Trophoblast cell (in vitro differentiated cells and primary cell): ENCODE measurements at regions not wholly inside any gene's neighbourhood (a gene's known extent, or its start where the extent isn't known, plus 50 kb on each side); places are given as distances from the start of the nearest gene placed in this dataset.

Experiments used
- DNase-seq, 2 donors: peaks; one replicate each; pipeline ENCODE4 v3.0.0-alpha.2; 2016
- H2AFZ ChIP-seq: 2 replicates; pipeline ENCODE4 v1.6.1; 2013; ENCODE audit warnings: low read length, moderate library complexity, mild to moderate bottlenecking; ENCODE audit not compliant: insufficient read depth, poor library complexity
- H2AK5ac ChIP-seq: 2 replicates; pipeline ENCODE4 v1.6.1; 2013; ENCODE audit warnings: mild to moderate bottlenecking, low read length
- H2BK120ac ChIP-seq: 2 replicates; pipeline ENCODE4 v1.6.1; 2013; ENCODE audit warnings: low read length, mild to moderate bottlenecking, moderate library complexity; ENCODE audit not compliant: insufficient read depth, poor library complexity
- H2BK12ac ChIP-seq: 2 replicates; pipeline ENCODE4 v1.6.1; 2013; ENCODE audit warnings: mild to moderate bottlenecking, low read length, moderate library complexity
- H2BK5ac ChIP-seq: 2 replicates; pipeline ENCODE4 v1.6.1; 2013; ENCODE audit warnings: low read length, low read depth, moderate library complexity, mild to moderate bottlenecking; ENCODE audit not compliant: poor library complexity
- H3K14ac ChIP-seq: 2 replicates; pipeline ENCODE4 v1.6.1; 2013; ENCODE audit warnings: mild to moderate bottlenecking, low read length
- H3K18ac ChIP-seq: 2 replicates; pipeline ENCODE4 v1.6.1; 2013; ENCODE audit warnings: mild to moderate bottlenecking, low read length
- H3K23ac ChIP-seq: 2 replicates; pipeline ENCODE4 v1.6.1; 2013; ENCODE audit warnings: low read length
- H3K27ac ChIP-seq: 2 replicates; pipeline ENCODE4 v1.5.1; 2013; ENCODE audit warnings: low read depth, mild to moderate bottlenecking, inconsistent platforms, low read length, moderate library complexity
- H3K27me3 ChIP-seq: 2 replicates; pipeline ENCODE4 v1.6.1; 2013; ENCODE audit warnings: inconsistent platforms, mild to moderate bottlenecking, low read length, moderate library complexity; ENCODE audit not compliant: insufficient read depth
- H3K36me3 ChIP-seq, 2 experiments: 1 replicate in 1 of 2; 2 replicates in 1 of 2; pipeline ENCODE4 v1.6.1; 2013; ENCODE audit warnings: low read length in 2 of 2, mild to moderate bottlenecking in 2 of 2, moderate library complexity in 1 of 2; ENCODE audit not compliant: insufficient read depth in 2 of 2, control insufficient read depth in 1 of 2
- H3K4ac ChIP-seq: 2 replicates; pipeline ENCODE4 v1.6.1; 2013; ENCODE audit warnings: low read depth, mild to moderate bottlenecking, low read length, moderate library complexity
- H3K4me1 ChIP-seq, 2 experiments: 1 replicate in 1 of 2; 2 replicates in 1 of 2; pipeline ENCODE4 v1.6.1; 2013; ENCODE audit warnings: low read length in 2 of 2, mild to moderate bottlenecking in 2 of 2, moderate library complexity in 1 of 2; ENCODE audit not compliant: insufficient read depth in 2 of 2, control insufficient read depth in 1 of 2
- H3K4me2 ChIP-seq: 2 replicates; pipeline ENCODE4 v1.6.1; 2013; ENCODE audit warnings: inconsistent platforms, mild to moderate bottlenecking, low read length, moderate library complexity
- H3K4me3 ChIP-seq: 2 replicates; pipeline ENCODE4 v1.5.1; 2013; ENCODE audit warnings: mild to moderate bottlenecking, low read depth, low read length, inconsistent platforms
- H3K79me1 ChIP-seq: one replicate; pipeline ENCODE4 v1.6.1; 2013; ENCODE audit warnings: low read length
- H3K79me2 ChIP-seq: 2 replicates; pipeline ENCODE4 v1.6.1; 2013; ENCODE audit warnings: low read length, mild to moderate bottlenecking; ENCODE audit not compliant: control insufficient read depth, insufficient read depth, poor library complexity
- H3K9ac ChIP-seq: 2 replicates; pipeline ENCODE4 v1.6.1; 2013; ENCODE audit warnings: mild to moderate bottlenecking, low read length
- H3K9me3 ChIP-seq: 2 replicates; pipeline ENCODE4 v1.6.1; 2013; ENCODE audit warnings: low read depth, mild to moderate bottlenecking, control low read depth, inconsistent platforms, low read length; ENCODE audit not compliant: insufficient read depth
- H4K12ac ChIP-seq: 2 replicates; pipeline ENCODE4 v1.6.1; 2013; ENCODE audit warnings: low read depth, mild to moderate bottlenecking, low read length, moderate library complexity
- H4K8ac ChIP-seq: 2 replicates; pipeline ENCODE4 v1.6.1; 2013; ENCODE audit warnings: low read depth, mild to moderate bottlenecking, low read length, moderate library complexity
- H4K91ac ChIP-seq: one replicate; pipeline ENCODE4 v1.6.1; 2013; ENCODE audit warnings: low read depth, mild to moderate bottlenecking, low read length, moderate library complexity
- WGBS: extraction: QIAGEN DNeasy Blood & Tissue Kit; methylation state at CpG from one replicate; pipeline ENCODE4 v1.1.7; 2013; ENCODE audit warnings: missing lambda C conversion rate; ENCODE audit not compliant: insufficient read length, insufficient coverage; ENCODE audit errors: extremely low coverage; 5-methylcytosine and 5-hydroxymethylcytosine counted together

DNA sequence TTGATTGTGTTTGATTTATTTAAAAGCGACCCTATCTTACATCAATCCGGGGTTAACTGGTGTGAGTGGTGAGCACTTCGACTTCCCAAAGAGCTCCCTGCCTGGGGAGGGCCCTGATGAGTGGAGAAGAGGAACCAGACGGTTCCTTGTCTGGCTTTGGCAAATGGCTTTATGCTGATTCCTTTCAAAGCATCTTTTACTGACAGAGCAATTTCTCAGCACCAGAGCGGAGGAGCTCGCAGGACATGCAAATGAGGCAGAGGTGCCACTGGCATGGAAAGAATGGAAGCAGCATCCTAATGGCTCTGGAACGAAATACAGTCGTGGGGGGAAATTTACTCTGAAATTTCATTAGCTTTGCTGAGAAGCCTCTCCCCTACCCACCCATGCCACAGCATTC, 410.9 kb upstream of the B3GAT1 start:
- Histone ChIP-seq H3K4ac (no peak overlapping the region), H3K27ac (no peak overlapping the region), H4K8ac (no peak overlapping the region), H2BK5ac (no peak overlapping the region), H3K9ac (no peak overlapping the region), H3K27me3 (no peaks in the 10 kb centered on the region), H3K4me2 (no peak overlapping the region), H3K4me1 (peaks cover 12 to 17% of the 10 kb centered on the region in 2 experiments), H2AK5ac (no peak overlapping the region), H3K79me1 (peaks cover 14% of the 10 kb centered on the region), H2AFZ (no peak overlapping the region), H3K4me3 (no peak overlapping the region), H2BK12ac (no peak overlapping the region), H3K36me3 (no peaks in the 10 kb centered on the region), H4K91ac (no peak overlapping the region), H2BK120ac (no peak overlapping the region), H3K18ac (no peak overlapping the region), H3K23ac (no peak overlapping the region), H3K14ac (no peak overlapping the region), H3K9me3 (no peaks in the 10 kb centered on the region), H4K12ac (no peak overlapping the region), H3K79me2 (peaks cover 3% of the 10 kb centered on the region)
- no peak for DNase-seq
- WGBS, result no CpG with 5 or more reads among the region's 8 CpGs

DNA sequence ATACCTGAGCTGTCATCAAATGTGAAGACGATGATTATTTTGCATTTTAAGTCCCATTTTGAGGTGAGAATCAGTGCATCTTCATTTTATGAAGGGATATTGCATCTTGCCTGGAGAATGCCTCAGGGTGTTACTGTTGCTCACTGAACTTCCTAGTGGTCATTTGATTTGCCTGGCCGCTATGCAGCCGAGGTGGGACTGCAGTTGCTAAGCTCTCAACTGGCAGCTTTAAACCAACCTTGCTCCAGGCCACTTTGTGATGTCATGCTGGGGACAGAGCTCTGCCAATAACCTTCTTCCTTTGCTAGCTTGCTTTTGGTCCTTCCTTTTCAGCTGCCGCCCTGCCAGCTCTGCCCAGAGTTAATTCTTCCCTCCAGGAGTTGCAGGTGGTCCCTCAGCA, 409.4 kb upstream of the B3GAT1 start:
- H3K14ac ChIP-seq, result no peak overlapping the region
- no peak overlapping the region for H2AFZ ChIP-seq
- H3K4me1 ChIP-seq, result peaks cover 12 to 17% of the 10 kb centered on the region in 2 experiments
- H3K9ac ChIP-seq, result no peak overlapping the region
- H3K23ac ChIP-seq, result no peak overlapping the region
- H2AK5ac ChIP-seq, result no peak overlapping the region
- no peak overlapping the region for H3K27ac ChIP-seq
- no CpG with 5 or more reads among the region's 4 CpGs for WGBS
- H3K27me3 ChIP-seq, result no peaks in the 10 kb centered on the region
- H3K36me3 ChIP-seq, result no peaks in the 10 kb centered on the region
- no peak overlapping the region for H3K4ac ChIP-seq
- H3K18ac ChIP-seq, result no peak overlapping the region
- no peak overlapping the region for H2BK120ac ChIP-seq
- no peak for DNase-seq
- H3K79me1 ChIP-seq, result peaks cover 14% of the 10 kb centered on the region
- H3K4me3 ChIP-seq, result no peak overlapping the region
- H2BK12ac ChIP-seq, result no peak overlapping the region
- H3K4me2 ChIP-seq, result no peak overlapping the region
- H4K8ac ChIP-seq, result no peak overlapping the region
- no peak overlapping the region for H2BK5ac ChIP-seq
- no peaks in the 10 kb centered on the region for H3K9me3 ChIP-seq
- H3K79me2 ChIP-seq, result peaks cover 3% of the 10 kb centered on the region
- H4K91ac ChIP-seq, result no peak overlapping the region
- H4K12ac ChIP-seq, result no peak overlapping the region

DNA sequence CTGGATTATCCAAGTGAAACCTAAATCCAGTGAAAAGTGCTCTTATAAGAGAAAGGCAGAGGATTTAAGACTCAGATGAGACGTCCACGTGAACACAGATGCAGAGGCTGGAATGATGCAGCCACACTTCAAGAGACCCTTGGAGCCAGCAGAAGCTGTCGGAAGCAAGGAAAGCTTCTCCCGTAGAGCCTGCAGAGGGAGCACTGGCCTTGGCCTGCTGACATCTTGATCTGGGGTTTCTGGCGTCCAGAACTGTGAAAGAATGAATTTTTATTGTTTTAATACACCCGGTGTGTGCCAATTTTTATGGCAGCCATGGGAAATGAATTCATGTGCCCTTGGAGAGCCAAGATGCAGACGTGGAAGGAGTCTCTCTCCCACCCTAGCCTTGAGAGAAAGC, 407.0 kb upstream of the B3GAT1 start:
- H3K4me2 ChIP-seq, result no peak overlapping the region
- no peaks in the 10 kb centered on the region for H3K36me3 ChIP-seq
- H2BK12ac ChIP-seq, result peak overlapping the region; percentile 97
- H2BK5ac ChIP-seq, result peak overlapping the region; percentile 45
- H2AFZ ChIP-seq, result no peak overlapping the region
- H4K12ac ChIP-seq, result no peak overlapping the region
- peak overlapping the region; percentile 59 for H2BK120ac ChIP-seq
- no peaks in the 10 kb centered on the region for H3K9me3 ChIP-seq
- H3K14ac ChIP-seq, result peak overlapping the region; percentile 45
- H3K18ac ChIP-seq, result peak overlapping the region; percentile 43
- H4K91ac ChIP-seq, result peak overlapping the region; percentile 83
- H3K9ac ChIP-seq, result no peak overlapping the region
- peaks cover 3% of the 10 kb centered on the region for H3K79me2 ChIP-seq
- no peaks in the 10 kb centered on the region for H3K27me3 ChIP-seq
- H3K4me1 ChIP-seq, result peaks cover 12 to 22% of the 10 kb centered on the region in 2 experiments
- H3K79me1 ChIP-seq, result peaks cover 14% of the 10 kb centered on the region
- no peak overlapping the region for H2AK5ac ChIP-seq
- DNase-seq, result no peak
- peak overlapping the region; percentile 37 for H3K4ac ChIP-seq
- H3K27ac ChIP-seq, result peak overlapping the region; percentile 81
- H3K4me3 ChIP-seq, result no peak overlapping the region
- H4K8ac ChIP-seq, result peak overlapping the region; percentile 62
- no peak overlapping the region for H3K23ac ChIP-seq
- WGBS, result no CpG with 5 or more reads among the region's 7 CpGs

DNA sequence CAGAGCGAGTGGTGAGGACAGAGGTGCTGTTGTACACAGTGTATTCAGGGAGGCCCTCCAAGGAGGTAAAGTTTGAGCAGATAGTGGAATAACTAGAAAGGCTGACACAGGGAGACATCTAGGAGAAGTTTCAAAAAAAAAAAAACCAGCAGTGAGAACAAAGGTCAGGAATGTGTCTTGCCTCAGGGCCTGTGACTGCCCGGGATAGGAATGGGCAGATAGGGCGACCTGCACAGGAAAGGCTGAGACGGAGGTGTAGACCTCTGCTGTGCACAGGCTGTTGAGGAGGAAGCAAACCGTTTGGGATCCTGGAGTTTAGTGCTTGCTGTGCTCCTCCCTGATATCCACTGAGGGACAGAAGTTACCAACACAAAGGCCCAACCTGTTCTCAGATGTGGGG, 406.5 kb upstream of the B3GAT1 start:
- Histone ChIP-seq H3K27me3 (no peaks in the 10 kb centered on the region), H4K91ac (no peak overlapping the region), H2BK120ac (peak overlapping the region; percentile 59), H3K79me1 (peaks cover 14% of the 10 kb centered on the region), H3K14ac (peak overlapping the region; percentile 56), H2AFZ (no peak overlapping the region), H2BK12ac (peak overlapping the region; percentile 97), H3K36me3 (no peaks in the 10 kb centered on the region), H4K12ac (no peak overlapping the region), H3K4ac (no peak overlapping the region), H2BK5ac (peak overlapping the region; percentile 70), H3K23ac (no peak overlapping the region), H3K4me2 (peak overlapping the region; percentile 27), H3K9me3 (no peaks in the 10 kb centered on the region), H3K18ac (no peak overlapping the region), H3K27ac (peak overlapping the region; percentile 81), H2AK5ac (no peak overlapping the region), H3K4me3 (no peak overlapping the region), H4K8ac (no peak overlapping the region), H3K4me1 (peaks cover 12 to 24% of the 10 kb centered on the region in 2 experiments), H3K9ac (no peak overlapping the region), H3K79me2 (peaks cover 3% of the 10 kb centered on the region)
- peak; percentile 83 to 92 for DNase-seq
- WGBS, result no CpG with 5 or more reads among the region's 5 CpGs
